ENCODE measurements at regions not wholly inside any gene's neighbourhood (a gene's known extent, or its start where the extent isn't known, plus 50 kb on each side); places are given as distances from the start of the nearest gene placed in this dataset.

- H3K9me2 ChIP-seq (ENCODE audit: insufficient read depth), result no peaks in the 10 kb centered on the region
- peaks cover 5% of the 10 kb centered on the region for H3K4me1 ChIP-seq (ENCODE audit: insufficient read depth)
- no peaks in the 10 kb centered on the region for H3K36me3 Mint-ChIP-seq (ENCODE audit: low read depth)
- DNase-seq (ENCODE audit: low spot score), result peak; percentile 6
- H3K27me3 ChIP-seq (ENCODE audit: insufficient read depth), result no peaks in the 10 kb centered on the region
- peak overlapping the region; percentile 70 for H2AFZ ChIP-seq
- no peaks in the 10 kb centered on the region for H3K9me3 Mint-ChIP-seq
- no peaks in the 10 kb centered on the region for H3K79me2 ChIP-seq (replicated peaks; ENCODE audit: insufficient read depth)
- H3K4me3 ChIP-seq, result no peak overlapping the region
- peak overlapping the region; percentile 30; the same call in 1 of the 2 replicates for H3K4me2 ChIP-seq
- H3K36me3 ChIP-seq (ENCODE audit: insufficient read depth), result no peaks in the 10 kb centered on the region
- H3K27me3 Mint-ChIP-seq (ENCODE audit: insufficient read depth, low read depth, poor library complexity), result peaks cover 4% of the 10 kb centered on the region
- TF ChIP-seq ZNF114 (CRISPR knock-in tag; IDR thresholded peaks at IDR 0.05), result no peak
- no peak for TF ChIP-seq JUNB (IDR thresholded peaks at IDR 0.05; ENCODE audit: unreplicated experiment)
- no peak for TF ChIP-seq ZNF462 (CRISPR knock-in tag; IDR thresholded peaks at IDR 0.05)
- no peak for TF ChIP-seq EZH2phosphoT487 (IDR thresholded peaks at IDR 0.05; ENCODE audit: unreplicated experiment)
- no peak for TF ChIP-seq CREB1 (CRISPR knock-in tag; IDR thresholded peaks at IDR 0.05; ENCODE audit: low read depth)
- no peak for TF ChIP-seq NANOG (IDR thresholded peaks at IDR 0.05; ENCODE audit: borderline replicate concordance)
- ATAC-seq, result peak; percentile 49; the same call in 2 of the 3 replicates
- H4K20me1 ChIP-seq (replicated peaks; ENCODE audit: insufficient read depth), result no peaks in the 10 kb centered on the region
- peaks cover 10% of the 10 kb centered on the region; the same call in 2 of the 3 replicates for H3K4me1 Mint-ChIP-seq
- H3F3A ChIP-seq (replicated peaks; ENCODE audit: low read depth), result no peaks in the 10 kb centered on the region
- no peak overlapping the region for H3K4me3 Mint-ChIP-seq
- no peak overlapping the region for H3K27ac ChIP-seq (ENCODE audit: low read depth)
- H3K27ac Mint-ChIP-seq, result no peak overlapping the region
Observed at GRCh38 chr2:104909317-104909716, 55.4 kb downstream of the POU3F3 start.

- Mint-ChIP-seq H3K9me3 (no peaks in the 10 kb centered on the region), H3K4me3 (no peak overlapping the region), H3K4me1 (peaks cover 6% of the 10 kb centered on the region; the same call in 2 of the 3 replicates), H3K27me3 (ENCODE audit: insufficient read depth, low read depth, poor library complexity) (peaks cover 3% of the 10 kb centered on the region), H3K27ac (no peak overlapping the region), H3K36me3 (ENCODE audit: low read depth) (no peaks in the 10 kb centered on the region)
- H3K27ac ChIP-seq (ENCODE audit: low read depth), result no peak overlapping the region
- H3K36me3 ChIP-seq (ENCODE audit: insufficient read depth), result no peaks in the 10 kb centered on the region
- H3K4me1 ChIP-seq (ENCODE audit: insufficient read depth), result peaks cover 2% of the 10 kb centered on the region
- H3K9me2 ChIP-seq (ENCODE audit: insufficient read depth), result peaks cover 11% of the 10 kb centered on the region
- H3F3A ChIP-seq (replicated peaks; ENCODE audit: low read depth), result no peaks in the 10 kb centered on the region
- TF ChIP-seq NANOG (IDR thresholded peaks at IDR 0.05; ENCODE audit: borderline replicate concordance), result no peak
- H3K27me3 ChIP-seq (ENCODE audit: insufficient read depth), result no peaks in the 10 kb centered on the region
- ATAC-seq (no peak), DNase-seq (ENCODE audit: low spot score) (no peak)
- no peaks in the 10 kb centered on the region for H4K20me1 ChIP-seq (replicated peaks; ENCODE audit: insufficient read depth)
- H3K4me3 ChIP-seq, result no peak overlapping the region
- no peaks in the 10 kb centered on the region for H3K79me2 ChIP-seq (replicated peaks; ENCODE audit: insufficient read depth)
- no peak overlapping the region for H2AFZ ChIP-seq
- H3K4me2 ChIP-seq, result no peak overlapping the region
Observed at GRCh38 chr2:104914509-104914908, 60.6 kb downstream of the POU3F3 start.

Data from GM23338 (cell line).